C1 segment of cervical spinal cord (tissue), 14 donors: ENCODE measurements at regions not wholly inside any gene's neighbourhood (a gene's known extent, or its start where the extent isn't known, plus 50 kb on each side); places are given as distances from the start of the nearest gene placed in this dataset.

Source experiments
- DNase-seq, 14 donors: peaks; one replicate each; lab custom pipeline; 2025; lab: John Stamatoyannopoulos, UW

DNA sequence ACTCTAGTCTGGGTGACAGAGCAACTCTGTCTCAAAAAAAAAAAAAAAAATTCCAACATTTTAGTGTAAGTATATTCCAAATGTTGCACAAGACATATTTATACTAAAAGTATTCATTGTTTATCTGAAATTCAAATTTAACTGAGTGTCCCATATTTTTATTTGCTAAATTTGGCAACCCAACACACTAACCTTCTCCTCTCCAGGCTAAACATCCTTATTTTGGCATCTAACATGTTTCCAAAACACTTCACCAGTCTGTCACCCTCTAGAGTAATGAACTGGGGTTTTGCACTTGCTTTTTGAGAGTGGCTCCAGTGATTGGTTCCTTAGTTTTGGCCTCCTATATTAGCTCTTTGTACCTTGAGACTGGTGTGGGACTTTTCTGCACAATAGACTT, 243.4 kb upstream of the SALL1 start:
- DNase-seq: no peak

DNA sequence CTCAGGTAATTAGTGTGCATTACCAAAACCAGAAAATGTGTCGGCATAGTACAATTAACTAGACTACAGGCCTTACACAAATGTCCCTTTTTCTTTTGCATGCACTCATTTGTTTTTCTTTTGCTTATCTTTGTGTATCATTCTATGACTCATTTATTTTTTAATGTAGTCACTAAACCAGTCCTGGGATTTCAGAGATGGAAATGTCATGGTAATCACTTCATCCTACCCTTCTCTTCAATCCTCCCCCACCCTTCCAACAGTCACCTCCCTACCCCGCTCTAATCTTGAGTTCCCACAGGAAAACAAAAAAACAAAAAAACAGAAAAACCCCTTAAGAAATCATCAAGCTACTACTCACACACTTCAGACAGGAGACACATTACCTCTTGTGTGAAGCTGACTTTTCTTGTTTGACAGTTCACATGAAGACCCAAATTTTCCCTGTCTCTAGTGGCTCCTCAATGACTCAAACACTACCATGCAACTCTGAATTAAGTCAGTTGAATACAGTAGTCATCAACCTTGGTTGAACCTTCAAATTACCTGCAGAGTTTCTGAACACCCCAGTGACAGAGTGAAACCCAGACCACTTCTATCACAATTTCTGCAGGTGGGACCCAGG, 242.4 kb upstream of the SALL1 start:
- no peak for DNase-seq

DNA sequence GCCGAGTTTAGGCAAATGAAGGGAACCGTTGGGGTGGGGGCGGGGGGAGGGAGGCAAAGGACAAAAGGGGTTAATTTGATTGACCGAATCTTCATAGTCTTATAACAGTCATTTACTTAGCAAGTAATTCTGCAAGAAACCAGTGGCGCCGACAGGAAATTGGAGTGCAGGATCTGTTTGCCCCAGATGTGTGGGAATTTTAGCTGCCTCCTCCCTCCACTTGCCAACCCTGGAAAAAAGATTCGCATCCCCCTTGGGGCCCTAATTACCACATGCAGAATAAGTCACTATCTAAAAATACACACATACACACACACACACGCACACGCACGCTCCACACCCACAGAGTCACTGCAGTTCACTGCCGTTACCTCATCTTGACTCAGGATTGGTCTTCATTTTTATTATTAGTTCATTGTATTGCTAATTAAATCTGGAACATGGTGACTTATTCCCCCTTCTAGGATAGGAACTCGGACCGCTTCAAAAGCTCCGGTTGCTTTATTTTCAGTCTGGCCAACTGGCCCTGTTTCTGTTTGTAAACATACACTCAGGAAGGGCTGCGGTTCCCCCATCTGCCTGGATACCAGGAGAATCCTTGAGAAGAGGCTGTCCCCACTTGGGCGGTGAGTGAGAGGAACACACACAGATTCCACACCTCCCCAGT, 241.6 kb upstream of the SALL1 start:
- DNase-seq: no peak

DNA sequence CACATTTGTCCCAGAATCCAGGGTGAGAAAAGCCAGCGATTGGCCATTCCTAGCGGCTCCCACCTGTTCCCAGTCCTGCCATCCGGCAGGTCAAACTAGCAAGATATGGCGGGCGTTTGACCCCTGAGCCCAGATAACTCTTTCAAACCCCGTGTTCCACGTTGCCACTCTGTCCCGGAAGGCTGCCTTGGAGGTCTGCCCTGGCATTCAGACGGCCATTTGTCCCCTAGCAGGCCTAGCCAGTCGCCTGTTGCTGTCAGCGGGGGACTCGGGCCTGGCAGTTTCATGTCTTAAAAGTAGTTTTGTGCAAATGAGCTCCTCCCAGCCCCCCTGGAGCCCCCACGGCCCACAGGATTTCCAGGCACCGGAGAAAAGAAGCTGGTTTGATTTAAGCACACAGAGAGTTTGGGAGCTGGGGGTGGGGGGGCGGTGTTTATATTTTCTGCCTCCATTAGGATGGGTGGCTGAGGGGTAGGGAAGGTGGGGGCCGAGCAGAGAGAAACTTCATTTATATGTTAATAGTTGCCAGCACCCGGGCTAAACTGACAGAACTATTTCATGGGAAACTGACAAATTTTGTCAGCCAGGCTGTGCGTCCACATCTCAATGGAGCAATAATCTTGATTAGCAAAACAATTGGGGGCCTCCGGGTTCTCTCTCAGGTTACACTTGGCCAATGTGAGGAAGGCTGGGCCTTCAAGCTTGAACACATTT, 240.9 kb upstream of the SALL1 start:
- peak in 2 of 14 donors; percentile 5 to 56 for DNase-seq

DNA sequence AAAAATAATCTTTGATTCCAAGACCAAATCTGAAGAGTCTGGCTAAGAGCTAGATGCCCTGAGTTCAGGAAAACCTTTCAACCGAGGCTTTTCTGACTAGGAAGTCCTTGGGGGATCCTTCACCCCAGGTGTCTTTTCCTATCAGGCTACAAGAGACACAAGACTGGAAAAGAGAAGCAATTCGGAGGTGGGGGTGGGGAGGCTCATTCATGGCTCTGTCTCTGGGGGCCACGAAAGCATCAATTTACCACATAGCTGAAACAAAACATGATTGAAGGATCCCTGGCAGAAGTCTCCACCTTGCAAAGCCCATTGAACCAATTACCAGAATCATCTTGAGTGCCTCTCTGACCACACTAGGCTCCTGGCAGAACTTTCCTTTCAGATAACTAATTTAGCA, 239.8 kb upstream of the SALL1 start:
- no peak for DNase-seq

DNA sequence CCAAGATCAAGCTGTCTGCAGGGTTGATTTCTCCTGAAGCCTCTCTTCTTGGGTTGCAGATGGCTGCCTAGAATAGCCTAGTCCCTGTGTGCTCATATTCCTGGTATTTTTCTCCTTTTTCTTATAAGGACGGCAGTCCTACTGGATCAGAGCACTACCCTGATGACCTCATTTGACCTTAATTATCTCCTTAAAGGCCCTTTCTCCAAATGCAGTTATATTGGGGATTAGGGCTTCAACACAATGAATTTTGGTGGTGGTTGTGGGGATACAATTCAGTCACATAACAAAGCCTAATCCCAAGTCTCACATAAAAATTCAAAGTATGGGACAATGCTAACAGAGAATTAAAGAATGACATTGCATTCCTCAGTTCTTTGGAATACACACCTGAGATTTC, 238.8 kb upstream of the SALL1 start:
- DNase-seq: no peak

DNA sequence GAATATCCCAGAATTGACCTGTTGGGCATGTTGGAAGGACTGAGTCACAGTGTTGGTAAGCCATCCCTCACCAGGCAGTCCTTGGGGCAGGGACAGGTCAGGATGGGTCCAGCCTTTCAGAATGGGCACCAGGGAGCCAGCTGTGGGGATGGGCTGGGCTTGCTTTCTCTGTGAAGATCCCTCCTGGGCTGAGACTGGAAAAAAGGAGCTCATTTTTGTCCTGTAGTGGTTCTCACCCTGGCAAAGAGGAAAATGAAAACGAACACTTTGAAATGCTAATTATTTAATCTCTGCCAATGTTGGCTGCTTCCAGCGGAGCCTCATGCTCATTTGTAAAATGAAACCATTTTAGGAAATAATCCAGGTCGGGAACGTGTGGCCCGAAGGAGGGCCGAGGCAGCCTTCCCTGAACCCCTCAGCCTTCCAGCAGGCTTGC, 237.5 kb upstream of the SALL1 start:
- peak in 6 of 14 donors; percentile 7 to 75 (median 24) for DNase-seq

DNA sequence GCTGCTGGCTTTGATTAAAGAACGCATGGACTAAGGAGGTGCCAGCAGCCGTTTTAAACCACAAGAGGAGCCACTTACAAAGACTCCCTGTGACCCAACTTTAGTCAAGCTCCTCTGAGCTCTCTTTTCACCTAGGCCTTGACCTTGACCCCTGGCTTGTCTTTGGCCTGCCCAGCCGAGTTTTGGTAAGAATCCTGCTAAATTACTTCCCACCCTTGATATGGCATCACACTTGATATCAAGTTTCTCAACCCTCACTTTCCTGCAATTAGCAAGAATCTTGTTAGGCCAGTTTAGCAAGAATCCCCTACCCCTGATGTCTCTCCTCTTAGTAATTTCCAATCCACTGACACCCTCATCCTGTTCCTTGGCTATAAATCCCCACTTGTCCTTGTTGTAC, 232.8 kb upstream of the SALL1 start:
- DNase-seq: no peak

DNA sequence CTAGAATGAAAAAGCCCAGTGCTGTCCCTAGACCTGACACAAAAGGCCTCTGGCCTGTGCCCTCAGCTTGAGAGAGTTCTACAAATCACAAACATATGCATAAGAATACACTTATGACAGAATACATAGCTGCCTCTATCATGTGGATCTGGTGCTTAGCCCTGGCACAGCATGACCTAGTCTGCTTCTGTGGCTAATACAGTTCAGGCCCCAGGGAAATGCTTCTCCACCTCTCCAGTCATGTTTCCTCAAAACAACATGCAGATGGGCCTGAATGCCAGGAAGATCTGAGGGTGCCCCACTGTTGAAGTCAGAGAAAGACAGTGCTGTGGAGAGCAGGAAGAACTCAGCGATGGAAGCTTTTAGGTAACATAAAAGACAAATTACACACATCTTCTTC, 231.9 kb upstream of the SALL1 start:
- no peak for DNase-seq

DNA sequence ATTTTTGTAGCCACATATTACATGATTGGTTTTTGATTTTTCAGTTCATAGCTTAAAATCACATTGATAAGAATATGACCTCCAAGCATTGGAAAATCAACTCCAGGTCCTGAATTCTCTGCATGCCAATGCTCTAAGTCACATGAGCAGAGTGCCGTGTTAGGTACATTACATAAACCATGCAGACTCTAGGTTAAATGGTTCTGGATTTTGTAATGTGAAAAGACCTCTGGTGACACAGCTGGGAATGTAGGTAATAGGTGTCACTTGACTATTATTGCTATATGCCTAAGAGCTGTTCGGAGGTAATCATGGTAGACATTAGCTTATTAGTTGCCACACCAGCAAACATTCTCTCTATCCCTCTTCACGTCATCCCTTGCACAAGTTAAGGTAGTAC, 231.1 kb upstream of the SALL1 start:
- no peak for DNase-seq

DNA sequence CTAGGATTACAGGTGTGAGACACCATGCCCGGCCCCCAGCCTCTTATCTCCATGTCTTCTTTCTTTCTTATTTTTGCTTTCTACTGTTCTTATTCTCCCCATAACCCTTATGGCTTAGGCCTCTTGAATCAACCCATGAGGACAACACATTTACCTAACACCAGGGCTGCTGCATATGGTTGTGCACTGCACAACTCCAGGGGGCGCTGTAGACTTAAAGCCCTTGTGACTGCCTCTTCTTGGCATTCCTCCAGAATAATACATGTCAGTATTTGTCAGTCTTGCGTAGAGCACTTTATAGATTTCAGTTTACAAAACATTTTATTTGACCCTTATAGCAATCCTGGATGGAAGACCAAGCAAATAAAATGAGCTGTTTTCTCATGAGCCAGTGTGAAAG, 225.0 kb upstream of the SALL1 start:
- DNase-seq: no peak

DNA sequence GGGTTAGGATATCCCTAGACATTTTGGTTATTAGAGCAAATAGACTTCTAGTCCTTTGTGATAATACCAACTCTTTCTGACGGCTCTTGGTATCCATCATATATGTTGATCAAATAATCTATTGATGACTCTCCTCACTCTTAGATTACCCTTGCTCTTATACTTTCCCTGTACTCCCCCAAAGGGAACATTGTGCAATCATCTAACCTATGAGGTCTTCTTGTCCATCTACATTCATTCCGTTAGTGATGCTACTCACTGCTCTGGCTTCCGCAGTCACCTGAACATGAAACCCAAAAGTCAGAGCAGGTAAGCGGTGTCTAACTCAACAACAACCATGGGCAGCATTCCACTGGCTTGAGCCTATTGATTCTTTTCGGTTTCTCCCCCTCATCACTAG, 223.7 kb upstream of the SALL1 start:
- no peak for DNase-seq

DNA sequence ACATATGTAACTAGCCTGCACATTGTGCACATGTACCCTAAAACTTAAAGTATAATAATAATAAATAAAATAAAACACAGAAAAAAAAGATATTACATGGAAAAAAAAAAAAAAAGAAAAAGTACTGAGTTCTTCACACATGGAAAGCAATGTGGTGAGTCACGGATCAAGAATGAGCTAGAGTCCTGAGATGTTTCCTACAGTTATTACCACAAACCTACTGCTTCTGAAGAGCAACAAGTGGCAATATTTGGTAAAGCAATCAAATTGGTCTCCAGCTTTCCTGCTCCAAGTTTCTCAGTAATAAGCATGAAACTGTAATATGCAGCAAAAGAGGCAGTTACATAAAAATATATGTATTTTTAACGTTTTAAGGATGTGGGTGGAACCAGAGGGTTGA, 223.3 kb upstream of the SALL1 start:
- DNase-seq: no peak

DNA sequence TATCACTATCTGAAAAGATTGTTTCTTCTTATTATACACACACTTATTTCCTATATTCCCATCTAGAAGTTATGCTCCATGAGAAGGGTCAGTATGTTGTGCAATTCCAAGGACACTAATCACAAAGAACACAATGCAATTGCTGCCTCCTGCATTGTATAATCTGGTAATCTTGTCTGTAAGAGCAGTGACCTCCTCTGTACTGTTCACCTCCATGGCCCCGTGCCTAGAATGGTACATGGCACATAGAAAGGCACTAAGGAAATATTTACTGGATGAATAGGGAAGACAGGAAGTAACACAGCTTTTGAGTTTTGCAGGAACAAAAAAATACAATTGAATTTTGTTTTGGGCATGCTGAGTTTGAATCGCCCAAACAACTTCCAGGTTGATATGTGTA, 214.6 kb upstream of the SALL1 start:
- DNase-seq: no peak

DNA sequence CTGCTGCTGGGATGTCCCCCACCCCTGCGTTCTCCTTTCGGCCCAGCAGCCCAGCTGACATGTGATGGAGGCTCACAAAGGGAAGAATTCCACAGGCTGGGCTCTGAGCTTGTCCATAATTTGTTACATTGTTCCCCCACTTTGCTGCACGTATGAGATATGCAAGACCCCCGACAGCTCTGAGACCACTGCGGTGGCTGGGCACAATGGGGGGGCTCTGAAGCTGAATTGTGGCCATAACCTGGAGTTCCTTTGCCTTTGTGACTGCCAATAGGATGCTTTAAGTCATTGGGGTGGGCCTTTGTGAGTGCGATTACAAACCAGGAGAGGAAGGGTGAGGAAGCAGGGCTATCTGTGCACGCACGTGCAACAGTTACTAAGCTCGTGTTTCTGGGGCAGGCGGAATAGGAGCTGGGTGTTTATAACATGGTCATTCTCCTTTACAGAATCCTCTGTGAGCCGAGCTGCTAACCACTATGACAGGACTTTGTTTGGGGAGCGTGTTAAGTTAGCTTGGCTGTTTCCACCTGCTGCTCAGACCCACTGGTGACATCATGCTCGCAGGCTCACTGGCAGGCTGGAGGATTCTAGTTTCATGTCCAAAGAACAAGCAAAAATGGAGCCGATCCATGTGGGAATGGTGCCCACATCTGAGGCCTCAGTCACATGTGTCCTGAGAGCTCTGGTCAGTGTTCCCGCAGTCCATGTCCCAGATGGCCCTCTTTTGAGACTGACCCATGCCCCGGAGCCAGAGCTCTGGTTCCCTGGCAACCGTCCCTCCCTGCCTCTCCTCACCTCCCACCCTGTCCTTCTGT, 208.3 kb upstream of the SALL1 start:
- peak in 13 of 14 donors; percentile 3 to 77 (median 60) for DNase-seq

DNA sequence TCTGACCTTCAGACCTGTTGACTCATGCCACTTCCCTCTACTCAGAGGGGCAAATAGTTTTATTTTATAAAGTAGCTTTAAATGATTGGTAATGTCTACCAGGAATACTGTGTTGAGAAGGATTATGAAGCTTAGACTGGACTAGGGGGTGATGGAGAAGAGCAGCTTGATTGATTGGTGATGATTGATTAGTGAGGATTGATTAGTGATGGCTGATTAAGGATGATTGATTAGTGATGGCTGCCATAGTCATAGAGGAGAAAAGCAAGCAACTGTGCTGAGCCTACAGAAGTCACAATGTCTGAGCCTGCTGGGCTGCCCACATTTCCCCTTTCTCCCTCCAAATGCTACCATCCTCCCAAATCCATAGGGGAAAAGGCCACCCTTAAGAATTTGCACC, 206.8 kb upstream of the SALL1 start:
- no peak for DNase-seq

DNA sequence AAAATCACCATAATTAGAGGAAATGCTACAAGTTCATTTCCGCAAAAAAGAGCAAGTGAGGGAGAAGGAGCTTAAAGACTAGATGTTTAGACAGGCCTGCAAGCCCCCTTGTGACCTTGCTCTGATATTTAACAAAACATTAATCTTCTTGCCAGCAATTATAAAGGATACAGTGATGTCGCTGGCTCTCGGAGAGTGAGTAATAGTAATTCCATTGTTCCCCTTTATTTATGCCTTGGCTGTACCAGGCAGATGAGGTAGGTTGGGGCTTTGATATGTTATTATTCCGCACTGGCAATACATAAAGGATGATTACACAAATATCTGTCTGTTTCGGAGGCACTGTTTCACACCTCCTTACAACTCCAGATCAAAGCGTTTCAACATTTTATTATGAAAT, 204.8 kb upstream of the SALL1 start:
- no peak for DNase-seq

DNA sequence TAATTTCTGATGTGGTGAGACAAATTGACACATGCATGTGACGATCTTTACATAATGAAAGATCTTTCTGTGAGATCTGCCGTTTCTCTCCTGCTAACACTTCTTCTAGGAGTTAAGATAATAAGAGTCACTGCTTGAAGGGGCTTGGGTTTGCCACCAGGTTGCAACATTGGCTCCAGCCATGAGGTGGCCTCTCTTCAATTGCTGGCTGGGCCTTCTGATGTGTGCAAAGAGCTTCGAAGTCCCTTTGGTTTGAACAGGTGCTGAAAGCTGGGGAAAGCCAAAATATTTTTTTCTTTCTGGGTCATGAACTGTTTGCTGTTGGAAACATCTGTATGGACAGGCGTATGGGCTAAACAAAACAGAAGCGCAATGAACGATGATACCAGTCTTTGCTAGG, 204.1 kb upstream of the SALL1 start:
- DNase-seq: no peak

DNA sequence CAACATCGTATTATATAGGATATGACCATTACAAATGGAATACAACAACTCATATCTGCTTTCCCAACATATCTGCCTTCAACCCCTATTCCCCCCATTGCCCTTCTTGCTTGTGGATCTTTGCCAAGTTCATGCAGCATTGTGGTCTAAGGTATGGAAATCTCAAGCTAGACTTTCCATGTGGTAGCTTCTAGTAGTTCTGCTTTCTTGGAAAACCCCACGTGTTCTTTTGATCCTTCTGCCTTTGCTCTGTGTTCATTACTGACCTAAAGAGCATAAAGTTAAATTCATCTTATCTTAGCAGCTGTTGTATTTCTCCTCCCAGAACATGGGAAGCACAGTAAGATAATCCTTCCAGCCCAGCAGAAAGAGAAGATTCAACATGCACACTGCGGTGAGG, 202.0 kb upstream of the SALL1 start:
- DNase-seq: no peak

DNA sequence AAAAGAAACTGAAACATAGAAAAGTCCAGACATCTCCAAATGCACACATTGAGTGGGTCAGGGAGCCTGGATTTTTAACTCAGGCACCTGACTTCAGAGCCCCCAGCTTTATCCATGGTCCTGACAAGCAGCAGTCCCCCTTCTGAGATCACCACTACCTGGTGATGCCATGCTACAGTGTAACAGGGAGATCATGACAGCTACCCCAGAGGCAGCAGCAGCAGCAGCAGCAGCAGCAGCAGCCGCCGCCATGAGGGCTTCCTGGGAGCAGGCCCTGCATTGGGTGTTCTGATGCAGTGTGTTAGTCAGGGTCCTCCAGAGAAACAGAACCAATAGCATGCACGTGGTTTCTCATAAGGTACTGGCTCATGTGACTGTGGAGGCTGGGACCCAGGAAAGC, 198.6 kb upstream of the SALL1 start:
- no peak for DNase-seq

DNA sequence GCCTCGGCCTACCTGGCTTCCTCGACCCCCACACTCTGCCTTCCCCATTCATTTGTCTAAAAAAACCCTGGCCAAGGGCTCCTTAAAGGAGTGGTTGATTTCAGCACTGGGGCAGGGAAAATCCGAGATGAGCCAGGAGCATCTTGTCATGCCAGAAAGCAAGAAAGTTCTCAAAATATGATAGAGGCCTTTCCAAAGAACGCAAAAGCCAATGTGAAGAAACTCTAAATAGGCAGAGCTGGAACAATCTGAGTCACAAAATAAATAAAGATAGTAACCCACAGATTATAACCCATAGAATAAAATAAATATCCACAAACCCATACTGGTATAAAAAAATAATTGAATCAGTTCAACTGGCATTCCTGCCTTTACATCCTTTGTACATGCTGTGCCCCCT, 192.3 kb upstream of the SALL1 start:
- no peak for DNase-seq

DNA sequence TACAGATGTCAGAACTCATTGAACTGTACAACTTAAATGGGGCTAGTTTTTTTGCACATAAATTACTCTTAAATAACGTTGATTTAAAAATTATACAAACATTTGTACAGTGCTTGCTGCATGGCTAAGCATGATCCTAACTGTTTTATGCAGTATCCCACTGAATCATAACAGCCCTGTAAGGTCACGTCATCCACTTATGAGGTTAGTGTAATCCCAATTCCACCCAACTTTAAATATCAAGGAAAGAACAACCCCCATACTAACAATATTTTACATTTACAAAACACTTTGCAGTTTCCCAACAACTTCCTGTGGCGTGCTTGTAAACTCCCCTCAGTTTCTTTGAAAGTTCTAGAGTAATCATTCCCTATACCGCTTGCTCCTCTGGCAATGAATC, 190.1 kb upstream of the SALL1 start:
- no peak for DNase-seq
